Activated CD8-positive, alpha-beta T cell treated with anti-CD3 and anti-CD28 coated beads for 36 hours (primary cell): ENCODE measurements at regions not wholly inside any gene's neighbourhood (a gene's known extent, or its start where the extent isn't known, plus 50 kb on each side); places are given as distances from the start of the nearest gene placed in this dataset.
"Not testable (repeated sequence)": the region's sequence is repeated elsewhere in the genome, so short reads cannot be mapped to it uniquely, and the experiment has no call there.

Experiments used
- ATAC-seq: fragments of 200-7000 bp; cut with Tn5 transposase; one replicate; pipeline ENCODE4 v1.10.0; 2021; ENCODE audit warnings: mild to moderate bottlenecking, moderate library complexity
- CTCF ChIA-PET: fragments of 350-600 bp; sonication (Branson Sonifier 250); formaldehyde crosslinking; loops from one replicate; lab custom pipeline; 2021; ENCODE audit warnings: antibody characterized with exemption; lab: Charles Lee
- POLR2A ChIA-PET: fragments of 350-600 bp; sonication (Branson Sonifier 250); formaldehyde crosslinking; loops from one replicate; lab custom pipeline; 2021; ENCODE audit warnings: antibody characterized with exemption; lab: Charles Lee
- DNase-seq: peaks from one replicate; pipeline ENCODE4 v3.0.0-alpha.2; 2020
- H3K27ac Mint-ChIP-seq: one replicate; pipeline ENCODE4 v1.8.0; 2021; ENCODE audit warnings: mild to moderate bottlenecking, mixed read lengths
- H3K27me3 Mint-ChIP-seq: one replicate; pipeline ENCODE4 v1.8.0; 2021; ENCODE audit warnings: mixed read lengths
- H3K36me3 Mint-ChIP-seq: one replicate; pipeline ENCODE4 v1.8.0; 2021; ENCODE audit warnings: low read depth, mixed read lengths
- H3K4me1 Mint-ChIP-seq: one replicate; pipeline ENCODE4 v1.8.0; 2021; ENCODE audit warnings: low read depth, mixed read lengths
- H3K4me3 Mint-ChIP-seq: one replicate; pipeline ENCODE4 v1.8.0; 2021; ENCODE audit warnings: mild to moderate bottlenecking, moderate library complexity, mixed read lengths
- H3K9me3 Mint-ChIP-seq: one replicate; pipeline ENCODE4 v1.8.0; 2021; ENCODE audit warnings: mixed read lengths
- intact Hi-C: fragments of 100-400 bp; cut with micrococcal nuclease; formaldehyde crosslinking; loops from one replicate; pipeline ENCODE4 v1.10.0; 2022
- TF ChIP-seq, protein P1 (sequence below): fragments of 200-600 bp; IDR thresholded peaks from one replicate; pipeline ENCODE4 v1.8.0; 2022; ENCODE audit warnings: antibody characterized with exemption, mild to moderate bottlenecking

DNA sequence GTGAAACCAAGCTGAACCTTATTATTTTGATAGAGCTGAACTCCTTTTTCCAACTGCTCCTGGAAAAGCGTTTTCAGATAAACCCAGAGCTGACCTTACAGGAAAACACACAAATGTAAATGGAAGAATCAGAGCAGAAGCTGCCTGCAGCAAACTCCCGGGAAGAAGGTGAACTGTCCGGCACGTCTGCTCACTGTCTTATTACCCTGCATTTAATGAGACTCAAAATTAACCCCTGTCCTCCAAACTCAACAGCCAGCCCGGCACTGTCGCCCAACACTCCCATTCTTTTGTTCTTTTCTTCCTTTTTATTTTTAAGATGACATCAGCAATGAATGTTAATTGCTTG, 1046.9 kb upstream of the FLRT2 start:
- Mint-ChIP-seq H3K36me3 (no peaks in the 10 kb centered on the region), H3K9me3 (peaks cover 3% of the 10 kb centered on the region), H3K4me3 (no peak overlapping the region), H3K27ac (no peak overlapping the region), H3K27me3 (no peaks in the 10 kb centered on the region), H3K4me1 (no peaks in the 10 kb centered on the region)
- ATAC-seq (no peak), DNase-seq (no peak)
- intact Hi-C loops: no loop called here
- POLR2A ChIA-PET: no interaction called here
- CTCF ChIA-PET: no interaction called here
- TF ChIP-seq, protein P1, sequence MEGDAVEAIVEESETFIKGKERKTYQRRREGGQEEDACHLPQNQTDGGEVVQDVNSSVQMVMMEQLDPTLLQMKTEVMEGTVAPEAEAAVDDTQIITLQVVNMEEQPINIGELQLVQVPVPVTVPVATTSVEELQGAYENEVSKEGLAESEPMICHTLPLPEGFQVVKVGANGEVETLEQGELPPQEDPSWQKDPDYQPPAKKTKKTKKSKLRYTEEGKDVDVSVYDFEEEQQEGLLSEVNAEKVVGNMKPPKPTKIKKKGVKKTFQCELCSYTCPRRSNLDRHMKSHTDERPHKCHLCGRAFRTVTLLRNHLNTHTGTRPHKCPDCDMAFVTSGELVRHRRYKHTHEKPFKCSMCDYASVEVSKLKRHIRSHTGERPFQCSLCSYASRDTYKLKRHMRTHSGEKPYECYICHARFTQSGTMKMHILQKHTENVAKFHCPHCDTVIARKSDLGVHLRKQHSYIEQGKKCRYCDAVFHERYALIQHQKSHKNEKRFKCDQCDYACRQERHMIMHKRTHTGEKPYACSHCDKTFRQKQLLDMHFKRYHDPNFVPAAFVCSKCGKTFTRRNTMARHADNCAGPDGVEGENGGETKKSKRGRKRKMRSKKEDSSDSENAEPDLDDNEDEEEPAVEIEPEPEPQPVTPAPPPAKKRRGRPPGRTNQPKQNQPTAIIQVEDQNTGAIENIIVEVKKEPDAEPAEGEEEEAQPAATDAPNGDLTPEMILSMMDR: no peak

DNA sequence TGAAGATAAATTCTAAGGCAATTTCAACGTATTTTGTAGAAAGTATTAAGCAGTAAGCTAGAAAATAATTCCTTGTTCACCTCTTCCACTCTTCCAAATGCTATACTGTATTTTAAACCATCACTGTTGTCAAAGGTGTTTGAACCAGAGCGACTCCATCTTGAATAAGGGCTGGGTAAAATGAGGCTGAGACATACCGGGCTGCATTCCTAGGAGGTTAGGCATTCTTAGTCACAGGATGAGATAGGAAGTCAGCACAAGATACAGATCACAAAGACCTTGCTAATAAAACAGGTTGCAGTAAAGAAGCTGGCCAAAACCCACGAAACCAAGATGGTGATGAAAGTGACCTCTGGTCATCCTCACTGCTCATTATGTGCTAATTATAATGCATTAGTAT, 1045.7 kb upstream of the FLRT2 start:
- H3K36me3 Mint-ChIP-seq, H3K4me3 Mint-ChIP-seq, intact Hi-C loops, DNase-seq, H3K27me3 Mint-ChIP-seq, ATAC-seq, POLR2A ChIA-PET, H3K27ac Mint-ChIP-seq, H3K9me3 Mint-ChIP-seq, H3K4me1 Mint-ChIP-seq, CTCF ChIA-PET: not testable (repeated sequence)

DNA sequence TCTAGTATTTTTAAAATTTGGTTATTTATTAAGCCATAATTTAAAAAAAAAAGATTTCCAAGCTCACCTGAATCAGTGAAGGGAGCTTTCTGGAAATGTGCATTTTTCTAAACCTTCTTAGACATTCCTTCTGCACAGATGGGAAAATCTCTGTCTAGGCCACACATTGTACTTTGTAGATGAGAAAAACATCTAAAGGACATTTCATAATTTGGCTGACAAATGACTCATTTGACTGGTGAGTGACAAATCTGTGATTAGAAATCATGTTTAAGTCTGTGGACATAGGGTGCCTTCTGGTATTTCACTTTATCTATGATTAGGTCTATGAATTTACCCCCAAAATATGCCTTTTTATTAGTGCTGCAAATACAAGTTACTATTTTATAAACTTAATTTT, 1044.9 kb upstream of the FLRT2 start:
- ATAC-seq (no peak), DNase-seq (no peak)
- H3K4me3 Mint-ChIP-seq: no peak overlapping the region
- CTCF ChIA-PET: no interaction called here
- H3K27ac Mint-ChIP-seq: no peak overlapping the region
- TF ChIP-seq, protein P1: no peak
- no peaks in the 10 kb centered on the region for H3K36me3 Mint-ChIP-seq
- POLR2A ChIA-PET: no interaction called here
- no peaks in the 10 kb centered on the region for H3K27me3 Mint-ChIP-seq
- intact Hi-C loops: no loop called here
- peaks cover 3% of the 10 kb centered on the region for H3K9me3 Mint-ChIP-seq
- no peaks in the 10 kb centered on the region for H3K4me1 Mint-ChIP-seq

DNA sequence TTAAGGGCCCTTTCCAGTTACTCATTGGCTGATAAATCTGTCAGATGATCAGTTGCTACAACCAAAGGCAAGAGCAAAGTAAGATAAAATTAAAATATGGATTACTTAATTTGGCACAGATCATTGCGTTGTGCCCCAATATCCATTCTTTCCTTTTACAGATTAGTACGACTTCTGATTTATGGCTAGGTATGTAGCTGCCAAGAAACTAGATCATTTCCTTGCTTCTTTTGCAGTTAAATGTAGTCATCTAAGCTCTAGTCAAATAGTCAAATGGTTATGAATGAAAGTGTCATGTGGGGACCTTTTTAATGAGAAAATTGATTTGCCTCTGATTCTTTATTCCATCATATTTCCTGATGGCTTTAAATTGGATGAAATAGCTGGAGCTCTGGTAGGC, 1039.9 kb upstream of the FLRT2 start:
- Mint-ChIP-seq H3K27me3 (no peaks in the 10 kb centered on the region), H3K27ac (no peak overlapping the region), H3K9me3 (peaks cover 1% of the 10 kb centered on the region), H3K4me1 (no peaks in the 10 kb centered on the region), H3K36me3 (no peaks in the 10 kb centered on the region), H3K4me3 (no peak overlapping the region)
- intact Hi-C loops: no loop called here
- no peak for ATAC-seq
- ChIA-PET CTCF (no interaction called here), POLR2A (no interaction called here)
- TF ChIP-seq, protein P1: no peak
- no peak for DNase-seq

DNA sequence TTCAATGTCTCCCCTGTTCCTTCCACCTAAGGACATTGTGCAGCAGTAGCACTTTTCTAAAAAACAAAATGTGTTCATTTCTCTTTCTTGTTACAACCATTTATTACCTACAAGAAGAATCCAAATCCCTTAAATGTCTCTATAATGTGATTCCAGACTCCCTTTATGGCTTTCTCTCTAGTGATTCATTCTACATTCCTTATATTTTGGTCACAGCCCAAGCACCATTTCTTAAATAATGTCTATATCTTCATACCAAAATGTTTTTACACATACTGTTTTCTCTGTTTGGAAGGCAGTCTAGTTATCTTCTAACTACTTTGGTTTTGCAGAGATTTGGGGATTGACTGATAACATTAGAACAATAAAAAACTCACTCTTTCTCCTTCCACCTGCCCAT, 1037.3 kb upstream of the FLRT2 start:
- Mint-ChIP-seq H3K27ac (no peak overlapping the region), H3K4me1 (no peaks in the 10 kb centered on the region), H3K9me3 (peaks cover 1% of the 10 kb centered on the region), H3K36me3 (no peaks in the 10 kb centered on the region), H3K27me3 (no peaks in the 10 kb centered on the region), H3K4me3 (no peak overlapping the region)
- ChIA-PET CTCF (no interaction called here), POLR2A (no interaction called here)
- intact Hi-C loops: no loop called here
- DNase-seq: no peak
- TF ChIP-seq, protein P1: no peak
- no peak for ATAC-seq

DNA sequence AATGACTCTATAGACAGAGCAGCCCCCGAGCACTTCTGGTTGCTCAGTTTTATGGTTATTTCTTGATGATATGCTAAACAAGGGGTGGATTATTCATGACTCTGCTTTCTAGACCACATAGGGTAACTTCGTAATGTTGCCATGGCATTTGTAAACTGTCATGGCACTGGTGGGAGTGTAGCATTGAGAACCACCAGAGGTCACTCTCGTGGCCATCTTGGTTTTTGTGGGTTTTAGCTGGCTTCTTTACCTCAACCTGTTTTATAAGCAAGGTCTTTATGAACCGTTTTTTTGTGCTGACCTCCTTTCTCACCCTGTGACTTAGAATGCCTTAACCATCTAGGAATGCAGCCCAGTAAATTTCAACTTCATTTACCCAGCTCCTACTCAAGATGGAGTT, 1036.2 kb upstream of the FLRT2 start:
- Mint-ChIP-seq H3K27ac (no peak overlapping the region), H3K9me3 (no peaks in the 10 kb centered on the region), H3K36me3 (no peaks in the 10 kb centered on the region), H3K4me3 (no peak overlapping the region), H3K27me3 (no peaks in the 10 kb centered on the region), H3K4me1 (no peaks in the 10 kb centered on the region)
- TF ChIP-seq, protein P1: no peak
- intact Hi-C loops: no loop called here
- ChIA-PET CTCF (no interaction called here), POLR2A (no interaction called here)
- DNase-seq (no peak), ATAC-seq (no peak)
